ENCODE measurements at regions not wholly inside any gene's neighbourhood (a gene's known extent, or its start where the extent isn't known, plus 50 kb on each side); places are given as distances from the start of the nearest gene placed in this dataset.

GRCh38 chr10:2914741-2915140 is 152.6 kb upstream of the PFKP start:
- TF ChIP-seq POLR2A (IDR thresholded peaks at IDR 0.05) (no peak), CTCF (IDR thresholded peaks at IDR 0.05) (no peak), EP300 (IDR thresholded peaks at IDR 0.05; ENCODE audit: low read depth) (no peak)
